Activated CD8-positive, alpha-beta memory T cell treated with anti-CD3 and anti-CD28 coated beads for 4 hours (primary cell): ENCODE measurements at regions not wholly inside any gene's neighbourhood (a gene's known extent, or its start where the extent isn't known, plus 50 kb on each side); places are given as distances from the start of the nearest gene placed in this dataset.

ENCODE experiments used
- DNase-seq, 2 donors: peaks; one replicate each; pipeline ENCODE4 v3.0.0-alpha.2; 2020; ENCODE audit warnings: low read depth in 2 of 2

DNA sequence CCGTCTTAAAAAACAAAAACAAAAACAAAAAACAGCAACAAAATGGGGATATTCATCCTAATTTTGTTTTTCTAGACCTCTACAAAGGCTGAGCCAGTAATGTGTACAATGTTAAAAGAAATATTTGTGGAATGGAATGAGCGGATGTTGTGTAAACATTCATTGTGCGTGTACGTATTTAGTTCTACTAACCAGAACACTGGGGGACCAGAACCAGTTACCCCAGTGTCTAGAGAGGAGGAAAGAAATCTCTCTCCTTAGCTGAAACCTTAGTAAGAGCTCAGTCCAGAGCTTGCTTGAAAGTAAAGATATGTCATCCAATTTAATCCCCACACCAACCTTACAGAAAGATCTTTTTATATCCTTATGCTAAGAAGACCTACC, 106.7 kb upstream of the CPEB4 start:
- no peak for DNase-seq

DNA sequence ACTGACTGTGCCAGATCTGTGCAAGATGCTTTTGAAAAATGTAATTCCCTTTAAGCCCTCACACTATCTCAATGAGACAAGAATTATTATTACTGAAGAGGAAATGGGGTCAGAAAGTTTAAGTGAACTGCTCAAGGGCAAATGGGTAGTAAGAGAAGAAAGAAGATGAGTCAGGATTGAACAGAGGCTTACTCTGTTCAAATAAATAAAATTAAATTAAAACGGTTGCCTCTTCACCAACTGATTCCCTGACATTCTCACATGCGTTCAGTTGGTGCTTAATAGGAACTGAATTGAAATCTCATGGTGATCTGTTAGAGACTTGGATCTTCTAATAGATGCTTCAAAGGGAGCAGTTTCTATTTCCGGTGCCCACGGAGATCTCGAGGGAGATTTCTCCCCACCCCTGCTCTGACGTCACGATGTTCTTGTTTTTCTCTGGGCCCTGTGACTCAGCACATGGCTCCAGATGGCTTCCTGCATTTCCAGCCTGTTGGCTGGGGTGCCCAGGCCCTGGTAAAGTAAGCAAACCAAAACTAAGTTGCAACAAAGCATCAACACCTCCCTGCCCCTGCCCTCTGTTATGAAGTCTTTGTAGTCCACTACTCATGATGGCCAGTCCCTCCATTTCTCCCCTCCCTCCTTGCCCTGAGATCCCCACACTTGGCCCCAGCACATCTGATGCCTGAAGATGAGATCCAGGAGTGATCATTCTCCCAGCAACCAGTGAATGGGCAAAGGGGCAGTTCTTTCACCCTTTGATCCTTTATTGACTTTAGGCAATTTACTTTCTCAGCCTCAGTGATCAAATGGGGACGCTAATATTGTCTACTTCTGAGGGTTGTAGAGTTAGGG, 106.1 kb upstream of the CPEB4 start:
- peak; percentile 40 to 57 for DNase-seq

DNA sequence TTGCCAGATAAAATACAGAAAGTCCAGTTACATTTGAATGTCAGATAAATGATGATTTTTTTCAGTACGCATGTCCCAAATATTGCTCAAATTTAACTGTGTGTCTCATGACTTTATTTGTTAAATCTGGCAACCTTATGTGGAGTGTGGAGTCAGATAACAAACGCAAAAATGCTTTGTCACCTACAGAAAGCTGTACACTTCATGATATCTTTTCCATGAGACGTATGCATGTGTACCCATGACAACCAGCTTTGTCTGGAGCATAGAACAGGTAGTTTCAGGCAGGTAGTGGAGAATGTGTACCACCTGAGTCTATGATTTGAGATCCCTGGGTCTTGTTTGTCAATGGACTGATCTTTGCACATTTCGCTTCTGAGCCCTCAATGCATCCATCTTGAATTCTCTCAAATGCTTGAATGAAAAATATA, 105.5 kb upstream of the CPEB4 start:
- DNase-seq: no peak

DNA sequence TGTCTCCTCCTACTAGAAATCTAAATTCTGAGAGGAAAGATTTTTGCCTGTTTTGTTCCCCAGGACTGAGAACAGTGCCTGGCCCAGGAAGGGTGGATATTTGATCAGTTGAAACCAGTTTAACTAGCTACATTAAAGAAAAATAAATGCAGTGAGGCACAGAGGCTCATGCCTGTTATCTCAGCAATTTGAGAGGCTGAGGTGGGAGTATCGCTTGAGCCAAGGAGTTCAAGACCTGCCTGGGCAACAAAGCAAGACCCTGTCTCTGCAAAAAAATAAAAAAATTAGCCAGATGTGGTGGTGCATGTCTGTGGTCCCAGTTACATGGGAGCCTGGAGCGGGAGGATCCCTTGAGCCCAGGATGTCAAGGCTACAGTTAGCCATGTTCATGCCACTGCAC, 104.8 kb upstream of the CPEB4 start:
- no peak for DNase-seq

DNA sequence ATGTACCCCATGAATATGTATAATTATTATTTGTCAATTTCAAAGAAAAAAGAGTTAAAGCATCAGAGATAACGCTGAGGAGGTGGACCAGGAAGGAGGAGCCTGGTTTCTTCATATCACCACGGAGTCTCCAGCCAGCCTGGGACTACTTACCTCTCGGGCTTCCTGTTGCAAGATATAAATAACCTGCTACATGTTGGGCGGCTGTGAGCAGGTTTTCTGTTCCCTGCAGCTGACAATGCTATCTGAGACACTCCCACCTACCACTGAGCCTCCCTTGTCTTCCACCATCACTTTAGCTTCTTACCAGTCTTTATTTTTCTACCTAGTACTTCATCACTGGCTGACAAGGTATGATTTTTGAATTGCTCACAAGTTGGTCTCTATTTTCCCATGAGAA, 102.7 kb upstream of the CPEB4 start:
- no peak for DNase-seq

DNA sequence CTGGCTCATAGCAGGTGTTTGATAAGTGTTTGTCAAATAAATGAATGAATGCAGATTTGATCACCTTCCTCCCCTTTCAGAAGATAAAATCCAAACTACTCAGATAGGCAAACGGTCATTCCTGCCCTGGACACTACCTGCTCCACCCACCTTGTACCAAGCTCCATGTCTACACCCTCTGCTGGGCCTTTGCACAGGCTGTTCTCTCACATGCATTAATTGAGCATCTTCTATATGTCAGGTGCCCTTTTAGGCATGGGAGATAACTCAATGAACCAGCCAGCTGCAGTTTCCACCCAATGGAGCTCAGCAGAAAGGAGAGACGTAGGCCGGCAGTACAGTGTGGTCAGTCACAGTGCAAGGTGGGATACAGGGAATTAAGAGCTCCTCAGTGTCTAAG, 102.3 kb upstream of the CPEB4 start:
- DNase-seq: no peak

DNA sequence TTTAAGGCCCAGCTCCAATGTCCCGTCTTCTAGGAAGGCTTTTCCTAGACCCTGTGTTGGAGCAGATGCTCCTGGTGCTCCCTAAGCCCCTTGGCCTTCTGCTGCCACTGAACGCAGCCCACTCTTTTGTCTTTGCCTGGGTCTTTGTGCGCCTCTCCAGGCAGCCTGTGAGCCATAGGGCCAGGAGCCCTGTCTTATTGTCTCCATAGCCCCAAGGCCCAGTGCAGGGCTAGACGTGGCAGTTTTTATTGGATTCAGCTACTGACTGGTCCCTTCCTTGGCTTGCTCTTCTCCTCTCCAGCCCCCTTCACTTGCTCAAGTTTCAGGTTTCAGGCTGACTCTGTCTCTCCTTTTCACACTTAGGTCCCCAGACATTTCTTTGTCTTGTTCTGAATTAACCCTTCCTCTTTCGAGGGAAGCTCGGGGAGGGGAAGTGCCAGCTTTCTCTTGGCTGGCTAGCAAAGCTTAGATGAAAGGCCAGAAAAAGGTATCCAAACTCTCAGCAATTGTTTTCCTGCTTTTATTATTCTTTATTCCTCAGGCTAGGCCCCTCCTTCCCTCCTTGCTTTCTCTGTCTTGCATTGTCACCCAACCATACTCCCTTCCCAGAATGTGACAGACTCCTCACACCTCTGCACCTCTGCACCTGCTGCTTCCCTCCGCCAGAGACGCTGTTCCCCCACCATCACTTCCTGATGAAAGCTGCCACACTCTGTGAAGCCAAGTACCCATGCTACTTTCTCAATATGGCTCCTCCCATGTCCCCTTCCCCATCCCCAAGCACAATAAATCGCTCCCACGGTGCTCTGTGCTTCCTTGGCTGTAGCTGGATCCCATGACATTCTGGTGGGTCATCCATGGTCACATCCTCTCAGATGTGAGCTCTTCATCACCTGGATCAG, 101.6 kb upstream of the CPEB4 start:
- DNase-seq: no peak

DNA sequence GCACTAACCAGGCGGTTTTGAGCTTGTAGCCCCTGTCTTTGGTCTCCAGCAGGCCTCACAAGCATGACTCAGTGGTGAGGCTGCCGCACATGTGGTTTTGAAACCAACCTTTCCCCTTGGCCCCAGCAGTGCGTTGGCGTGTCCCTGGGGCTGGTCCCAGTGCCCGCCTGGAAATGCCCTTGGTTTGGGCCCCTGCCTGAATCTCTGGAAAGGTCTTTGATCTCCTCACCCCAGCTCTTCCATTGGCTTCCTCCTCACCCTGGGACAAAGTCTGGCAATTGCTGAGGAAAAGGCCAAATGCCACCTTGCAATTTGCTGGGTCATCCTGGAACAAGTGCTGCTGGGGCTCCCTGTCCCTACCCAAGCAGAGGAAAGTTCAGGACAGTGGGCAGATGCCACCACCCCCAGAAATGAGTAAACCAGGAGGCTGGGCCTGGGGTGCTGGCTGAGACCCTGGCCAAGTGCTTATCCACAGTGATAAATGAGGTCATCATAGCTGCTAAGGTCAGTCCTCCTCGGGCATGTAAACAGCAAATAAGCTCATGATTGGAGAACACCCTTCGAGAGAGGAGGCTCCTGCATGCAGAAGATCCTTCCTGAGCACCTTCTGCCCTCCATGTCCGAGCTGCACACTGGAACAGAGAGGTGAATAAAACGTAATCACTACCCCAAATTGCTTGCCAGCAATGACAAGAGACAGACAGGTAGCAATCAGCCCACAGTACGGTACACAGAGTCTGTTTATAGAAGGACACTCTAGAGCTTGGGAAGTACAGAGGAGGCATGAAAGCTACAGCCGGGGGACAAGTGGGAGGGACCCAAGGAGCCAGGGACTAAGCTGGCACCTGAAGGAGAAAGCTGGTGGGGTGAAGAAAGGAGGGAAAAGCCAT, 98.9 kb upstream of the CPEB4 start:
- DNase-seq: no peak

DNA sequence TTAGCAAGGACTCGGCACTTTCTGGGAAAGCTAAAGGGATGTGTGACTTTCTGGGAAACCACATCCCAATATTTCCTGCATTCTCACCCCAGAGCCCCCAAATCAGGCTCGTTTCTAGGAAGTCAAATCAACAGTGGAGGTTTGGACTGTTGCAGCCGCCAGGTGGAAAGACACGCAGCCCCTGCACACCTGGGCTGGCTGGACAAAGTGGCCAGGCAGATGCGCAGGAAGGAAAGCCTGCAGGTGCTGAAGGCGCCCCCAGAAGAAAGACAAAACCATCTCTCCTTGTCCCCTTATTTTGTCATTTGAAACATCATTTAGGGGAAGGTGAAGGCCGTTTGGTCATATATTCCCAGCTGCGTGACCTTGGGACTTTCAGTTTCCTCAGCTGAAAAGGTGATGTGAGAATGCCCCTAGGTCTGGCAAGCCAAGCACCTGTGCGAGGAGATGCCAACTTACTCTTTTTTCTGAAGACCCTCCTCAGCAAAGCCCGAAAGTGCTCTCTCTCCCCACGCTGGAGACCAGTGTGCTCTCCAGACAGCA, 97.9 kb upstream of the CPEB4 start:
- DNase-seq: no peak

DNA sequence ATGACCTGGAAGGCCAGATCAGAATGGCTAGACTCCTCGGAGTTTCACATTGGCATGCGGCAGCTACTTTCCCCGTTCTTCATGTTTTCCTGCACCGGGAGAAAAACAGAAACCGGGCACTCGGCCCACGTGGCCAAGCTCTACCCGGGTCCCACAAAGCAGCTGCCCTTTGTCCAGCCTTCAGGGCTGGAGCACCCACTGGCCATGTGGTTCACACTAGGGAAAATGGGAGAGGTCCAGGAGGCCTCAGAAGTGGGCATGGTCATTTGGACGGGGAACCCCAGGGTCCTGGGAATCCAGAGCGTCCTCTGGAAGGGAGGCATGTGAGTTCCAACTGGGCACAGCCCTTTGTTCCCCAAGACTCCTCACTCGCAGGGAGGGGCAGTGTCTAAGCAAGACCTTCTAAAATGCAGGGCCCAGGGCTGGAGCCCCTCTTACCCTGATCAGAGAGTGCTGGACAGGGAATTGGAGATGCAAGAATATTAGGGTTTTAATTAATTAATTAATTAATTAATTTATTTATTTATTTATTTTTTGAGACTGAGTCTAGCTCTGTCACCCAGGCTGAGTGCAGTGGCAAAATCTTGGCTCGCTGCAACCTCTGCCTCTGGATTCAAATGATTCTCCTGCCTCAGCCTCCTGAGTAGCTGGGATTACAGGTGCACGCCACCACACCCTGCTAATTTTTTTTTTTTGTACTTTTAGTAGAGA, 97.2 kb upstream of the CPEB4 start:
- DNase-seq: no peak

DNA sequence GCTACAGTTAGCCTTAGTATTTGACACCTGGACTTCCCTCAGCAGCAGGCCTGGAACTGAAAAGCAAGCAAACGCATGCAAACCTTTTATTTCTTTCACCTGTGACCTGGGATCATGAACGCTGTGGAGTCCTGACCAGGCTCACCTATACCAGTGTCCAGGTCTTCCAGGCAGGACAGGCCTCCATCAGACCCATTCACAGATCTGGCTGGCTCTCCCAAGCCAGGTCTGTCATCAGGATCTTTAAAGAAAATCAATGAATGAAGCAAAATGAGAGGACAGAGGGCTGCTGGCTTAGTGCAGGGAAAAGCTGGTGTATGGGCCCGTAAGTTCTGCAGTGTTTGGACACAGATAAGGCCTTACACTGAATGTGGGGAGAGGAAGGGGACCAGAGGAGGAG, 96.3 kb upstream of the CPEB4 start:
- no peak for DNase-seq

DNA sequence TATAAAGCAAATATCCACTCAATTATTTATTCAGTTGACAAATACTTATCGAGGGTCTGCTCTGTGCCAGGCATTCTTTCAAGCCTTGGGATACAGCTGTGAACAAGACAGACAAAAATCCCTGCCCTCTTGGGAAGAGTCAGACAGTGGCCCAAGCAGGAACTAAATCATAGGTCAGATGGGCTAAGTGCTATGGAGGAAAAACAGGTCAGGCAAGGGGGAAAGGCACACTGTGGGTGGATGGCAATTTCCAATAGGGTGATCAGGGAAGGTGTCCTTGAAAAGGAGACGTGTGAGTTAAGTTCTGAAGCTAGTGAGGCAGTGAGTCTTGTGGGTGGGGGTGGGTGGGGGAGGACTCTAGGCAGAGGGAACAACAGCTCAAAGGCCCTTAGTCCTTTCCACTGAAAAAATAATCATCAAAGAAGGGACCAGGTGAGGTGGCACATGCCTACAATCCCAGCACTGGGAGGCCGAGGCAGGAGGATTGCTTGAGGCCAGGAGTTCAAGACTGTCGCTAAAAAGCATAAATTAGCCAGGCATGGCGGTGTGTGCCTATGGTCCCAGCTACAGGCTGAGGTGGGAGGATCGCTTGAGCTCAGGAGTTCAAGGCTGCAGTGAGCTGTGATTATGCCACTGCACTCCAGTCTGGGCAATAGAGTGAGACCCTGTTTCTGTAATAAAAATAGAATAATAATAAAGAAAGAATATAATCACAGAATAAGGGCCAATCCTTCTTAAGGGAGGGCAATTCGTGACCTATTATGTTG, 95.2 kb upstream of the CPEB4 start:
- no peak for DNase-seq

DNA sequence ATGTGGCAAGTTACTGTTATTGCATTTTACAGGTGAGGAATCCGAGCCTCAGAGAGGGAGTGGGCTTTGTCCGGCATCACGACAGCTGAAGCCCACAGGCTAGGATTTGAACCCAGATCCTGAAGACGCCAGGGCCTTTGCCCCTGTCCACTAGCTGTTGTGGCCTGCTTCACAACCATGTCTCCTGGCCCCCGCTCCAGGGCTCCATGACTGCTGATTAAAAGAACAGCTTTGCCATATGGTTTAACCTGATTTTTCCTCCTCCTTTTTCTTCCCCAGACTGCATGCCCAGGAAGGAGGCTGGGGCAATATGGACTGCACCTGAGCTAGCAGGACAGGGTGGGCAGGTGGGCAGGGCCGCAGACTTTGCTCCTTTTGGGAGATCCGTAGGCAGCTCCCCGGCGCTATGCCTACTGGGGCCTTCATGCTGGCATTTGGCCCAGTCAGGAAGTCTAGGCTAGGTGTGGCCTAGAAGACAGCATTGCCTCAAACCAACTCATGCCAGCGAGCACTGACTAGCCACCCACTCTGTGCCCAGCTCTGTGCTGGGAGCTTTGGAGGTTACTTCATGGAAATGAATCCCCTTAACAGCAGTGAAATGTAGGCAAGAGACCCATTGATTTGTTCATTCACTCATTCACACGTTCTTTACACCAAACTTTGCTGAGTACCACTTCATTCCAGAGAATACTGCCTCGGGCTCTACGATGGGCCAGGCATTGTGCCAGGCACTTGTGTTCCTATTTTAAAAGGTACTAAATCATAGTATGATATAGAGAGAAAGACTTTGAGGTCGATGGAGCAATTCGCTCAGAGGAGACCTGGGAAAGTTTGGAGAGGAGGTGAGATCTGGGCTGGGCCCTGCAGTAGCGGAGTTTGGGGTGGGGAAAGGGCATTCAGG, 94.3 kb upstream of the CPEB4 start:
- DNase-seq: no peak

DNA sequence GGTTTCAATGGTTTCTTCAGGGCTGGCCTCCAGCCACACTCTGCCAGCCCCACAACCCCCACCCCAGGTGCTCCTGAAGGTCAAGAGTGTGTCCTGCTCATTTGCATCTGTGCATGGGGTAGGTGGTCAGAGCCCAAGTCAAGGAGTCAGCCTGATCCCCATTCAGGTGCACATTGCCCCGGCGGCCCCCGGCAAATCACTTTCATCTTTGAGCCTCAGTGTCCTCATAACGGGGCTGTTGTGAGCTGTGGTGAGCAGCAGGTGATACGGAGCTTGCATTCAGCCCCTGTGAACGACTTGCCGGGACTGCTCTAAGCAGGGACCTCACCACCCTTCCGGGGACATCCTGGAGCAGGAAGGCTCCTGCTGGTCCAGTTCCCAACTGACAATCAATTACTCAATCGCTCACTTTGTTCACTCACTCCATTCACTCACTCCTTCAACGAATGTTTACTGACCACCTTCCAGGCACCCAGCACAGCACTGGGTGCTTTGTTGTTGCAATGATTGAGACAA, 93.2 kb upstream of the CPEB4 start:
- DNase-seq: no peak

DNA sequence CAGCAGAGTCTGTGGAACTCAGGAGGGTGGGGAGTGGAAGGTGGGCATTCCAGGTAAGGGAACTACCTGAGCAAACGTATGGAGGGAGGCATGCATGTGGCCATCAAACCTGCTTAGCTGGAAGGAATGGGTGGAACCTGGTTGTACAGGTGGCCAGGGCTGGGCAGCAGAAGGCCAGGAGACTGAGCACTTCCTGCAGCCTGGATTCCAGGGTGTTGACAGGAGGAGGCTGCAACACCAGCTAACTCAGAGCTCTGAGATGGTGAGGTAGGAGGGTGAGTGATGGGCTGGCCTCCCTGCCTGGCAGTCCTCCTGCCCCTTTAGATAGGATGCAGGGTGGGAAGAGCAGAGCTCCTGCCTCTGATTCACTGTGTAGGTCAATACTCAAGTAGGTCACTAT, 92.5 kb upstream of the CPEB4 start:
- no peak for DNase-seq

DNA sequence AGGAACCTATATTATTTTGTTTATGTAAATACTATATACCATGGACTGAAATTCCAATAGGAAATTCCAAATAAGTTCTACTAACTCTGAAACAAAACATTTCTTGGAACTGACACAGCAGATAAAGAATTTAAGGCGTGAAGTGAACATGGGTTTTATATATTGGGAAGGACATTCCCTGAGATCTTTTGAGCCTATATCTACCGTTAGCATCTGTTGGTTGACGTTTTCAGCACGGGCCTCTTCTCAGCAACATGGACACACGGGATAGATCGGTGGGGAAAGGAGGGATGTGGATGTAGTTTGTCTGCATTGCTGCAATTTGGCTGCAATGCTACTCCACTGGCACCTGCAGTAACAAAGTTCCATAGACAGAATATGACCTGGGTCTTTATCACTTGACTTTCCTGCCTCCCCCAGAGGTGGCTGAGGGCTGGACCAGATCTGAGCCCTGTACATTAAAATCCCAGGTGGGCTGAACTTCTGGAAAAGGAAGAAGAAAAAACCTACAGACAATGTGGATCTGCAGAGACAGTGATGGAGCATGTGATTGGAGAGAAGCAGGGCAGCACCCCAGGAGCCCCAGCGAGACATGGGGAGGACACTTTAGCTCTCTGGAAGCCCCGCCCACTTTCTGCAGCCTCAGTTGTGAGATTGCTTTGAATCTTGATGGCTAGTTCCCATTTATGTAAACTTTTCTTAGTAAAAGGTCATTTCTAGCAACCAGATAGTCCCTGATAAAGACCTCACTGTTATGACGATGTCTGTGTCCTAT, 91.2 kb upstream of the CPEB4 start:
- DNase-seq: no peak

DNA sequence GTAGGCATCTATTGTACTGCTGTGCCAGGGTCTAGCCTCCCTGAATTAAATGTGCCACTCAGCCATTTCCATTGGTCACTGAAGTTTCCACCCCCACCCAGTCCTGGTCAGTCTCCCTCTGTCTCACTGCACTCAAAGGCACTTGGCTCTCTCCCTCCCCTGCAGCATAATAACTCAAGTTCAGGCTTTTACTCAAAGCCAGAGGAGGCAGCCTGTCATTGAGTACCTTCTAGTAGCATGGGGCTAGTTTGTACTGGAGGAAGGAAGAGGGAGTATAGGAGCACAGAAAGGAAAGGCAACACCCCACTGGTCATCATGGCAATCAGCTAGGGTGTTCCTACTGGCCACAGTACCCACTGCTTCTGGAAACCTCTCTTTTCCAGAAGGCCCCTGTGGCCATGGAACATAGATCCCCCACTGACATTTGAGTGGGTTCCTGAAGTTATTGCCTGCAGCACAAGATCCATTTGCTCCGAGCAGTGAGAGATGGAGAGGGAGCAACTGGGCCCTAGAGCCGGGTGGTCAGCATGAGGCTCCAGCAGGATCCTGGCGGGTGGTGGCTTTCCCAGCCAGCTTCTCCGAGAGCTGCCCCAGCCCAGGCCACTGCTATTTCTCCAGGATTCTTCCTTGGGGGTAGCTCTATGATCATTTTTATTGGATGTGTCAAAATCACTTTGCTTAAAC, 89.9 kb upstream of the CPEB4 start:
- DNase-seq: no peak

DNA sequence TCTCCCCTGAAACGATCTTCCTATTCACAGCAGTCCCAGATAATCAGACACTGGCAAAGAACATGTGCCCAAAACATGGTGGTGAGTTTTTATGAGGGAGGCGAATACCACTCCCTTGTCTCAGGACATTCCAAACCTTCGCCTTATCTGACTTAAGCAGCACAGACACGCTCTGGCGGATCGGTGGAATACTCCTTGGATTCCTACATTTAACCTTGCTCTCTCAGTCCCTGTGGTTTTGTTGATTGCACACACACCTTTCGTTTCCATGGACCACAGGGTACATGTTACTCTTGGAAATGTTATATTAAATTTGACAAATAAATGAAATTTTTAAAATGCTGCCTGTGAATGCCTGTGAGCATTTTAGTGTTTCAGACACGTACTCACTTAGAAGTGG, 87.8 kb upstream of the CPEB4 start:
- no peak for DNase-seq
